ENCODE measurements at regions not wholly inside any gene's neighbourhood (a gene's known extent, or its start where the extent isn't known, plus 50 kb on each side); places are given as distances from the start of the nearest gene placed in this dataset.
"Not testable (repeated sequence)": the region's sequence is repeated elsewhere in the genome, so short reads cannot be mapped to it uniquely, and the experiment has no call there.

DNA sequence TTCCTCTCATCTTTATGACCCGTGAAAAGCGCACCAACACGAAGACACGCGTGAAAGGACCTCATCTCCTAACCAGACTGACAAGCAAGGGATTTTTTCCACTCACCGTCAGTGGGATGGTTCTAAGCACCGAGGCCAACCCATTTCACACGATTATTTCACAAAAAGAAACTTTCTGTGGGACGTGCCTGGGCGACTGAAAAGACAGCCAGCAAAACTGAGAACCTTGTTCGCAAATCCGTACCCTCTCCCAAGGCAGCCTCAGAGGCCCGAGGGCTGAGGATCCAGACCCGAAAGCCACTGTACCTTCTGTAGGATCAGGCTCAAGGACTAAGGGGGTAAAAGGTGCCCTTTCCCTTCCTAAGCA is 84.9 kb upstream of the METTL9 start:
- TF ChIP-seq EZH2, CTCF, EZH2phosphoT487 (IDR thresholded peaks at IDR 0.05): not testable (repeated sequence)
